IPS DF 4.7 (cell line): ENCODE measurements at regions not wholly inside any gene's neighbourhood (a gene's known extent, or its start where the extent isn't known, plus 50 kb on each side); places are given as distances from the start of the nearest gene placed in this dataset.
A peak's percentile ranks its signal among the peaks of the same experiment; 100 is the strongest.
"Not testable (repeated sequence)": the region's sequence is repeated elsewhere in the genome, so short reads cannot be mapped to it uniquely, and the experiment has no call there.

Source experiments
- DNase-seq: peaks from one replicate; pipeline ENCODE4 v3.0.0-alpha.2; 2013; ENCODE audit warnings: low spot score; ENCODE audit errors: extremely low read depth

GRCh38 chr11:16536513-16536912 lies 180.2 kb upstream of the SOX6 start:
- DNase-seq = no peak

DNA sequence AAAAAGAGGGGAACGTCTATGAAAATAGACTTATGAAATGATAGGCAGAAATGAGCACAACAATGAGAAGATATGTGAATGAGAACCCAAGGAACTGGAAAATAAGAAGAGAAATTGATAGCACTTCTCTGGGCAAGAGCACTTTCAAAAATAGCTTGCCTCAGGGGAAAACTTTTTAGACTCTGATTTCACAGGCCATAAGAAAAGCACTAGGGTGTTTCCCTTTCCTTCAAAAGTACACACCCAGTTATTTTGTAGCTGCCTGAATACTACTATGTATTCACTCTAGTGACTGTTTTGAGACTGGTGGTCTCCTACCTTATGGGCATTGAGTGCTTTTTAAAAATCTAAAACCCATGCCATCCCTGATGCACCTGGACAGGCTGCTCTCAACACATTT lies 172.3 kb upstream of the SOX6 start:
- DNase-seq = no peak

DNA sequence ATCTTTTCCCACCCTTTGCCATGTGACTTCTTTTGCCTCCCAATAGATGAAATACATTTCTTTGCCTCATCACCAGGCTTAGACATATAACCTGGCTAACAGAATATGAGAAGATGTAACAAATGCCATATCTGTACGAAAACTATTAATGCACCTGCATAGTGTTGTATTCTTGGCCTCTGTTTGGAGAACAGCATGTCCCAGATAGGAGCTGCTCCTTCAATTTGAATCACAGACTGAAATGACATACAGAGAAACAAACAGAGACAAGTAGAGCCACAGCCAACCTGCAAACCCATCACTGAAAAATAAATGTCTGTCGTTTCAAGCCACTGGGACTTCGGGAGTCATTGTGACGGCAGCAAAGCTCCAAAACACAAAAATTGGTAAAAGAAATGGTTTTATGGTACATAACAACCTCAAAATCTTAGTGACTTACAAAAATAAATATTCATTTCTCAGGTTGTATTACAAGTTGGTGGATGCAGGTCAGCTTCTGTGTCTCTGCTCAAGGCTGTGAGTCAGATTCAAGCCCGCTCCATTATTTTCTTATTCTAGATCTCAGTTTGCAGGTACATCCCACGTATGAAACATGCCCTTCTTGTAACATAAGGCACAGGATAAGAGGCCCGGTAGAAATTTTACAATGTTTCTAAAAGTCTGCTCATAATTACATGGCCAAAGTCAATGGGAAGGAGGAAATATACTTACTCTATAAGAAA lies 171.3 kb upstream of the SOX6 start:
- no peak for DNase-seq

GRCh38 chr11:16526947-16527346 lies 170.6 kb upstream of the SOX6 start:
- no peak for DNase-seq

GRCh38 chr11:16520713-16521112 lies 164.4 kb upstream of the SOX6 start:
- not testable (repeated sequence) for DNase-seq

DNA sequence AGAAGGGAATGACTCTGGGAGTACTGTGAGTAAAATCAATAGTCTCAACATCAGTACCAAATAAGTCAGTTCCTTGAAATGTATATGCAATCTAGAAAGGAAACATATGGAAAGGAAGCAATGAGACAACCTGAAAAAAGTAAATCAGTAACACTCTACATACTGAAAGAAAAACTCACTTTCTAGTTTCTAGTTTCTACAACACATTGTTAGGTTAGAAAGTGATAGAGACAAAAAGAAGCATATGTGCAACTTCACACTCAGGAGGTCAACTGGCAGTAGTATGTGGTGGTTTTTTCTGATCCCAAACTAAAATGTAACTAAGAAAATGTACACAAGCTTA lies 156.5 kb upstream of the SOX6 start:
- no peak for DNase-seq

- DNase-seq = no peak
Observed at GRCh38 chr11:16512198-16512898, 156.0 kb upstream of the SOX6 start.

DNA sequence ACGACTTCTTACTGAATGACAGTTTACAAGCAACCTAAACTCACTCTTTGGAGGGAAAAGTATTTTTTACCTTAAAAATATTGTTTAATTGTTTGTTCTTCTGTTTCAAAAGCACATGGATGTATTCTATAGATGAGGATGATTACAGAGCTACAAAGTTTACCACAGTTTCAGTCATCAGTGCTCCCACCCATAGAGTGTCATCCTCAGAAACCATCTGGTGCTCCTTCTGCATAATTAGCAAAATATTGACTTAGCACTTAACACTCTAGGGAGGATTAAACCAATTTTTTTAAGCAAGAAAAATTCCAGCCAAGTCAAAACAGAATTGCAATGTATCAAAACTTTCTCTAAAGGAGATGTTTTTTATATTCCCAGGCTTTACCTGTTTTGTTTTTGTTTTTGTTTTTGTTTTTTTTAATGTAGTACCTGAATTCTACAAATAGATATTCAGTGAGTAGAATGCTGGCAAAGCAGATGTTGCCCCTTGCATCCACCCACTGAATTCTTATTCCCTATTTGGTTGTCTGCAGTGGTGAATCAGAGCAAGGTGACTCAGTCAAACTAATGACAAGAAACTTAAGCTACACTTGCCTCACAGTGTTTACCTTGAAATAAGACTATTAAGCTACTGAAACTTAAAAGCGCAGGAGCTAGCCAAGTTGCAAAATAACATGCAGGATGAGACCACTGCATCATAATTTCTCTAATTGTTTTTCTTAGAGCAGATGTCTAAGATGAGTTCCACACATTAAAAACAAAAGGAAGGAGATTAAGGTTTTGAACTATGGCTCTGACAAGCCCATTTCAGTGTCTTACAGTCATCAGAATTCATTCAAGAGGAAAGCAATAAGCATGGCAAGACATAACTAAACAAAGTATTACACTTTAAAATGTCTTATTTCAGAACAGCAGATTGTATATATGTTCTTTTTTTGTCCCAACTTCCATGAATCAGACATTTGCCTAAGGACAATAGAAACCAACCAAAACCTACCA lies 155.1 kb upstream of the SOX6 start:
- DNase-seq = no peak

DNA sequence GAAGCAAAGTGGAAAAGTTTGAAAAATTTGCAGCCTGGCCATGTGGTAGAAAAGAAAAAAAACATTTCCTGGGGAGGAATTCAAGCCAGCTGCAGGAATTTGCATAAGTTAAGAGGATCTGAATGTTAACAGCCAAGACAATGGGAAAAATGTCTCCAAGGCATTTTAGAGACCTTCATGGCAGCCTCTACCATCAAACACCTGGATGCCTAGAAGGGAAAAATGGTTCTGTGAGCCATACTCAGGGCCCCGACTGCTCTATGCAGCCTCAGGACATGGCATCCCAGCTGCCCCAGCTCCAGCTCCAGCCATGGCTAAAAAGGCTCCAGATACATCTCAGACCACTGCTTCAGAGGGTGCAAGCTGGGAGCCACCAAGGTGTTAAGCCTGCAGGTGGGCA lies 149.1 kb upstream of the SOX6 start:
- DNase-seq = peak; percentile 53

DNA sequence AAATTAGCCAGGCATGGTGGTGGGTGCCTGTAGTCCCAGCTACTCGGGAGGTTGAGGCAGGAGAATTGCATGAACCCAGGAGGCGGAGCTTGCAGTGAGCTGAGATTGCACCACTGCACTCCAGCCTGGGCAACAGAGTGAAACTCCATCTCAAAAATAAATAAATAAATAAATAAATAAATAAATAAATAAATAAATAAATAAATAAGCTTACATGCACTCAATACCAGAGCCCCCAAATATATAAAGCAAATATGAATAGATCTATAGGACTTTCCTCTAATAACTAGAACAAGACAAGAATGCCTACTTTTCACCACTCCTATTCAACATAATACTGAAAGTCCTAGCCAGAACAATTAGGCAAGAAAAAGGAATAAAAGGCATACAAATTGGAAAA lies 147.5 kb upstream of the SOX6 start:
- not testable (repeated sequence) for DNase-seq

- DNase-seq = no peak
Observed at GRCh38 chr11:16494918-16495691, 138.8 kb upstream of the SOX6 start.

DNA sequence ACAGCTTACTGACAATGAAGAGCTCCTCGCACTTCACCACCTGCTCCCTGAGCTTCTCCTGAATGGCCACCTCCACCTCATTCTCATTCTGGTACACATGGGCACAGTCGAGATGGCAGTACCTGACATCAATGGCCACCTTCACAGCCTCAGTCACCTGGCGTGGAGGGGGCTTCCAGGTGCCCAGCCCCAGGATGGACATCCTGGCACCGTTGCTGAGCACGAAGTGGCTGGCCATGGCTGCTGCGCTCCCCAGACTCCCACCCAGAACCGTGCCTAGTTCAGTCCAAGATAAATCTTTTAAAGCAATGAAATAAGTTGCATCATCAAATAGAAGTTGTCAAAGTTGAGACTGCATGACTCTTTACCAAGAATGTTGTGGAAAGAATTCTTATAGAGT lies 128.1 kb upstream of the SOX6 start:
- DNase-seq = no peak

- no peak for DNase-seq
Observed at GRCh38 chr11:16474659-16475058, 118.3 kb upstream of the SOX6 start.

GRCh38 chr11:16469968-16470367 lies 113.6 kb upstream of the SOX6 start:
- no peak for DNase-seq

DNA sequence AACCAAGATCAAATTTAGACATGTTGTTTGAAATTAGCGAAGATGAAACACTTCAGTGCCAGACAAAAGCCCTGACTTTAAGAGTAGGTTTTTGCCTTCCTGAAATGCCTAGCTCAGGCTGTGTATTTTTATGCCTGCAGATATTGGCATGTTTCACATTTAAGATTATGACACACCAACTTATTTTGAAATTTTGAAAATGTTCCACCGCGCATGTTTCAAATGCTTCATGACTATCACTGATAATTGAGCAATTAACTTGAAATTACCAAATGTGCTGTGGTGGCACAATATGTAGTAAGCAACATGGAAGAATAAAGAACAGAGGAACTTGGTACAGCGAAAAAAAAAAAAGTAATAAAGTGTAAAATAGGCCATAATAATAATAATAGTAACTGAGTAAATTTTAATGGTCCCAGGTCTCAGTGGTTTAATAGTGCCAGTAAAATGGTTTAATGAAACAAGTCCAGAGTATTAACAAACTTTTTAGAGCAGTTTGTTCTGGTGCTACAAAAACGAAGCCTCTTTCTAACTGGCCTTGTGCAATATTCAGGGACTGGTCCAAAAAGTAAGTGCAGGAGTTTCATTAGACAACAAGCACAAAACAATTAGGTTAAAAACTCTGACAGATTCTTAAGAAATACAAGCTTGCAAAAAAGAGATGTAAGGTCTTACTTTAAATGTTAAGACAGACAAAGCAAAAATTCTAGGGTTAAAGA lies 112.5 kb upstream of the SOX6 start:
- no peak for DNase-seq

DNA sequence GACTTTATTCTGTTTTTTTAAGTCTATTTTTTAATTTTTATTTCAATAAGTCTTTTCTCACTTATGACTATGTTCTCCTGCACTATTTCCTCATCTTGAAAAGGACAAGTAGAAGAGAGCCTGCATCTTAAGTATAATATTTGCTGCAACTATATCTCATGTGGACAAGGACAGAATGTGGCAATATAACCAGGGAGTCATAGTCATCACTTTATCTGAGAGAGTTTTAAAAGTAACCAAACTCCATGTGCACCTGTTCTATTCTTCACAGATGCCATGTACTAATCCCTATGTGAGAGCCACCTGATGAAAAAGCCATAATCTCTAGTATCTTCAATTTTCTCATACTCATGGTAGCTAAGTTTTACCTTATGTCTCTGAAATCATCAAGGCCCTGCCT lies 104.2 kb upstream of the SOX6 start:
- DNase-seq = no peak

DNA sequence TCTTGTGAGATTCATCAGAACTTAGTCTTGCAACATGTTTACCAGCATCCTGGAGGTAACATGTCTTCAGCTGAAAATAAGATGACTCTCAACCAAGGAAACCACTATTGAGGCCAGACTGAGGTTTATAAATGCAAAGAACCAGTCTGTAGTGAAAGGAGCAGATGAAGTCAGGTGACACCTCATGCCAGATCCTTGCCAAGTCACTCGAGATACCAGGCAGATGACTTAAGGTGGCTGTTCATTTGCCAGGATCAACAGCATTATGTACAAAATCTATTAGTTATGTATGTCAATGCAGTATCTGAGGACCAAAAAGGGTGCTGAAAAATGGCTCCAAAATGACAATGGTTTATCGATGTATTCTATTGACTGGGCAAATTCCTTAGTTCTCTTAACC lies 100.0 kb upstream of the SOX6 start:
- DNase-seq = no peak

DNA sequence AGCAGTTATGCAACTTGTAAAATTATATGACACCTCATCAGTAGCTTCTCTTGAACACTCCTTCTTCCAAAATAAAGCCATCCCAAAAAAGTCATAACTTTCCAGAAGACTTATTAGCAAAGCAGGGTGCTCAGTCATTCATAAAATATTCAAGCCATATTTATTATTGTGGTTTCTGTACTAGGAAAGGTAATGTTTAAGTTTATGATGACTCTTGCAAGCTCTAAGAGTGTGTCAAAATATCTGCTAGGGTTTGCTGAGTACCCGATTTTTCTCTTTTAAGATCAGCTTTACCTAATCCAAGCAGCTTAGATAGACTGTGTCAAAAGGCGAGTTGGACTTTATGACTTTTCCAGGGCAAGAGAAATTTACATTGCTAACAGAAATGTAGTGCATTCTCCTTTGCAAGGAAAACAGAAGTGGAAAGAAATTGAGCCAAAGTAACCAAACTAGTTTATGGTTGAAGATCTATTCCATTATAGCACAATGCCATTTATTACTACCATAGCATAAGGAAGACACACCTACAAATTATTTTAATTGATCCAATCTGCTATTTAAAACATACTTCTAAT lies 98.0 kb upstream of the SOX6 start:
- DNase-seq = no peak

- DNase-seq = no peak
Observed at GRCh38 chr11:16448123-16448717, 91.9 kb upstream of the SOX6 start.

GRCh38 chr11:16441461-16441860 lies 85.1 kb upstream of the SOX6 start:
- DNase-seq = no peak
